ENCODE measurements at regions not wholly inside any gene's neighbourhood (a gene's known extent, or its start where the extent isn't known, plus 50 kb on each side); places are given as distances from the start of the nearest gene placed in this dataset.

DNA sequence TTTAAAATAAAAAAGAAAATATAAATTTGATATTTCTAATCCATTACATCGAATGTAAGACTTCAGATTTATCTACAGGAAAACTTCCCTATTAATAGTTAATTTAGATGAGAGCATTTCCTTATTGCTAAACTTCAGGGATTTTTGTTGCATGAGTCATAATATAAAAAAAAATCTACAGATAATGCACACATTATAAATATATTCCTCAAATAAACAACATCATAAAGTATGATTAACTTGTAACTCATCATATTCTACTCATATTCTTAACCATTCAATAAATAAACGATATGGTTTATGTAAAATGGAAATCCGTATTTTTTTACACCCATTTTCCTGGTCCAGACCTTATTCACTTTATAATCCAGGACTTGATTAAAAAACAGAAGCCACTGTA lies 477.0 kb downstream of the EPHA3 start:
- H3K9me3 ChIP-seq, result no peaks in the 10 kb centered on the region
- TF ChIP-seq, protein P1, sequence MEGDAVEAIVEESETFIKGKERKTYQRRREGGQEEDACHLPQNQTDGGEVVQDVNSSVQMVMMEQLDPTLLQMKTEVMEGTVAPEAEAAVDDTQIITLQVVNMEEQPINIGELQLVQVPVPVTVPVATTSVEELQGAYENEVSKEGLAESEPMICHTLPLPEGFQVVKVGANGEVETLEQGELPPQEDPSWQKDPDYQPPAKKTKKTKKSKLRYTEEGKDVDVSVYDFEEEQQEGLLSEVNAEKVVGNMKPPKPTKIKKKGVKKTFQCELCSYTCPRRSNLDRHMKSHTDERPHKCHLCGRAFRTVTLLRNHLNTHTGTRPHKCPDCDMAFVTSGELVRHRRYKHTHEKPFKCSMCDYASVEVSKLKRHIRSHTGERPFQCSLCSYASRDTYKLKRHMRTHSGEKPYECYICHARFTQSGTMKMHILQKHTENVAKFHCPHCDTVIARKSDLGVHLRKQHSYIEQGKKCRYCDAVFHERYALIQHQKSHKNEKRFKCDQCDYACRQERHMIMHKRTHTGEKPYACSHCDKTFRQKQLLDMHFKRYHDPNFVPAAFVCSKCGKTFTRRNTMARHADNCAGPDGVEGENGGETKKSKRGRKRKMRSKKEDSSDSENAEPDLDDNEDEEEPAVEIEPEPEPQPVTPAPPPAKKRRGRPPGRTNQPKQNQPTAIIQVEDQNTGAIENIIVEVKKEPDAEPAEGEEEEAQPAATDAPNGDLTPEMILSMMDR (IDR thresholded peaks at IDR 0.05), result no peak
- no peak overlapping the region for H3K27ac ChIP-seq
- ATAC-seq (no peak), DNase-seq (no peak)
- H3K36me3 ChIP-seq, result no peaks in the 10 kb centered on the region
- 73 to 76% methylated on average over 3 of the region's 3 CpGs for WGBS, 2 donors
- intact Hi-C loops (cut with DNase I), result no loop called here
- H3K4me1 ChIP-seq, result no peaks in the 10 kb centered on the region
- no peak overlapping the region for H3K4me3 ChIP-seq
- H3K27me3 ChIP-seq, result no peaks in the 10 kb centered on the region

DNA sequence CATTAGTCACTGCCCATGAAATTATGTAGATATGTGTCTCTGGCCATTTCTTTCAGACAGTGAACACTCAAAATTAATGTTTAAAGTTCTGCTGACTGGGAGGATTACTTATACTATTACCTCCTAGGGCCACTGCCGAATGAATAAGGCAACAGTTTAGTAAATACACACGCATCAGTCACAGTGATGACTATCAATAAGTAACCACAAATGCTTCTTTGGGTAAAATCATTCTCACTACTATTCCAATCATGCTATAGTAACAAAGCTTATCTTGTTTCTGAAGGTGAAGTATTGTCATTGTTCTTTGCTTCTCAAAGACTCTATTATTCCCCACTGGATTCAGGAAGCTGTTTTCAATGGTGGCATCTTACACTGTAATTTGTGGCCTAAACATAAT lies 478.8 kb downstream of the EPHA3 start:
- Histone ChIP-seq H3K4me3 (no peak overlapping the region), H3K4me1 (no peaks in the 10 kb centered on the region), H3K9me3 (no peaks in the 10 kb centered on the region), H3K27me3 (no peaks in the 10 kb centered on the region), H3K36me3 (no peaks in the 10 kb centered on the region), H3K27ac (no peak overlapping the region)
- WGBS, 2 donors, result 78 to 89% methylated on average over 2 of the region's 2 CpGs
- ATAC-seq, result no peak
- DNase-seq, result no peak
- intact Hi-C loops (cut with DNase I), result no loop called here
- TF ChIP-seq, protein P1 (IDR thresholded peaks at IDR 0.05), result no peak

DNA sequence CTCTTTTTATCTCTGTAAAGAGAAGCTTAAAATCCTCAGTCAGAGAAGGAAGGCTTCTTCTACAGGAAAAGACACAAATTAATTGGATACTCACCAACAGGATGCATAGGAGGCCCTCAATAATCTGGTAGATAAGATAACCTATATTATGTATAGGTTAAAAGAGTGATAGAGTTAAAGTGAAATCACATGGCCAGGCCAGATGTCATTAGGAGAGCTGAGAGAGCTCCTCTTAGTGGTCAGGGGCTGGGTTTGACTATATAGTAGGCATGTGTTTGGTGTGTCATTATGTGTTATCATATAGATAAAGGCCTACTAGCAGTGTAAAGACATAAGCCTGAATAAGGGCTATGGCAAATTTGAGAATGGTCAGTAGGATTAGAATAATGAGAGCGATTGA lies 479.3 kb downstream of the EPHA3 start:
- Histone ChIP-seq H3K4me3 (no peak overlapping the region), H3K27ac (no peak overlapping the region), H3K27me3 (no peaks in the 10 kb centered on the region), H3K36me3 (no peaks in the 10 kb centered on the region), H3K9me3 (no peaks in the 10 kb centered on the region), H3K4me1 (no peaks in the 10 kb centered on the region)
- 91 to 97% methylated on average over 1 of the region's 1 CpG for WGBS, 2 donors
- TF ChIP-seq, protein P1 (IDR thresholded peaks at IDR 0.05), result no peak
- no peak for DNase-seq
- no peak for ATAC-seq
- intact Hi-C loops (cut with DNase I), result no loop called here

DNA sequence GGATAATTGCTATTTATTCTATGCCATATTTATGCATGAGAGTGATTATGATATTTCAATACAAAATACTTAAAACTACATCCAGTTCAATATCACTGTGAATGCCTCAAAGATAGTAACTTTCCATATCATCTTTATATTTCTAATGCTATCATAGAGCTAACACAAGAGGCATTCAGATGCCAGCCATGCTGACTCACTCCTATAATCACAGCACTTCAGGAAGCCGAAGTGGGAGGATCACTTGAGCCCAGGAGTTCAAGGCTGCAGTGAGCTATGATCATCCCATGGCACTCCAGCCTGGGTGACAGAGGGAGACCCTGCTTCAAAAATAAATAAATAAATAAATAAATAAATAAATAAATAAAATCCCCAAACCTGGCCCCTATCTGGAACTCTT lies 498.7 kb downstream of the EPHA3 start:
- no peaks in the 10 kb centered on the region for H3K27me3 ChIP-seq
- no peaks in the 10 kb centered on the region for H3K4me1 ChIP-seq
- DNase-seq, result no peak
- intact Hi-C loops (cut with DNase I), result no loop called here
- H3K36me3 ChIP-seq, result no peaks in the 10 kb centered on the region
- 46 to 80% methylated on average over 1 of the region's 1 CpG for WGBS, 2 donors
- TF ChIP-seq, protein P1 (IDR thresholded peaks at IDR 0.05), result no peak
- no peak overlapping the region for H3K4me3 ChIP-seq
- no peak for ATAC-seq
- no peak overlapping the region for H3K27ac ChIP-seq
- peaks cover 0 to under 1% (median 0%) of the 10 kb centered on the region in 11 donors for H3K9me3 ChIP-seq

DNA sequence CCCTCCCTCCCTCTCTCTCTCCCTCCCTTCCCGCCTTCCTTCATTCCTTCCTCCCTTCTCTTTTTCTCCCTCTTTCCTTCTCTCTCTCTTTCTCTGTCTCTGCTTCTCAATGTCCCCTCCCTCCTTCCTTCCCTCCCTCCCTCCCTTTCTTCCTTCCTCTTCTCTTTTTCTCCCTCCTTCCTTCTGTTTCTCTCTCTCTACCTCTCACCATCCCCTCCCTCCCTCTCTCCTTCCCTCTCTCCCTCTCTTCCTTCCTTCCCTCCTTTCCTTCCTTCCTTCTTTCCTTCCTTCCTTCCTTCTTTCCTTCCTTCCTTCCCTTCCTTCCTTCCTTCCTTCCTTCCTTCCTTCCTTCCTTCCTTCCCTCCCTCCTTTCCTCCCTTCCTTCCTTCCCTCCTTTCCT lies 504.6 kb downstream of the EPHA3 start:
- TF ChIP-seq, protein P1 (IDR thresholded peaks at IDR 0.05), result no peak
- Histone ChIP-seq H3K27me3 (no peaks in the 10 kb centered on the region), H3K27ac (no peak overlapping the region), H3K4me3 (no peak overlapping the region), H3K4me1 (no peaks in the 10 kb centered on the region), H3K36me3 (no peaks in the 10 kb centered on the region), H3K9me3 (peaks cover 0 to 21% (median 0%) of the 10 kb centered on the region in 11 donors)
- intact Hi-C loops (cut with DNase I), result no loop called here
- DNase-seq (no peak), ATAC-seq (no peak)
- 94 to 100% methylated on average over 1 of the region's 1 CpG for WGBS, 2 donors

Measured in heart right ventricle (tissue), 16 donors.